ENCODE measurements at regions not wholly inside any gene's neighbourhood (a gene's known extent, or its start where the extent isn't known, plus 50 kb on each side); places are given as distances from the start of the nearest gene placed in this dataset.

DNA sequence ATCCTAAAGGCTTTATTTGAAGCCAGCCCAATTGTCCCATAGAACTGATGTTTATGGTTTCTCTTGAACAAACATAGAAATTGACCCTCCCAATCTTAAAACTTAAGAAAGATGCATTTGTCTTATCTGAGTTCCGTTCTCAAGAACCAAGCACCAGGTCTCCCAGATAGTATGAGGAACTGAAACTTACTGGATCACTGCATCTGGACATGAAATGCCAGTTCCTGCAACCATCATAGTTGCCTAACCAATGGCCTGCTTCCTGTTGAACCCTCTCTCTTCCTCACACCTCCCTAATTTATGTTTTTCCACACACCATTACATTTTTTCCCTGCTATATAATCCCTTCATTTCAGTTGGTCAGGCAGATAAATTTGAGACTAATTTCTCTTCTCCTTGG is 478.9 kb downstream of the HTR1A start:
- WGBS (ENCODE audit: insufficient coverage): 86% methylated on average over 1 of the region's 1 CpG
- no peaks in the 10 kb centered on the region for H3K79me2 ChIP-seq (ENCODE audit: insufficient read depth, low read length)
- H3K9ac ChIP-seq (ENCODE audit: insufficient read depth, low read length, poor library complexity, severe bottlenecking): no peak overlapping the region
- no peak overlapping the region for H3K4me3 ChIP-seq (replicated peaks in 1 of 3; ENCODE audit: low read depth in 2 of 3, low read length in 3 of 3)
- Mint-ChIP-seq H3K27ac (no peak overlapping the region), H3K36me3 (no peaks in the 10 kb centered on the region), H3K4me3 (no peak overlapping the region), H3K27me3 (ENCODE audit: low read depth in 3 of 3) (no peaks in the 10 kb centered on the region), H3K9me3 (peaks cover 3 to 19% (median 8%) of the 10 kb centered on the region in 7 donors), H3K4me1 (no peaks in the 10 kb centered on the region)
- no peaks in the 10 kb centered on the region for H3K27me3 ChIP-seq (ENCODE audit: control insufficient read depth in 2 of 2, insufficient read depth in 2 of 2, low read length in 2 of 2)
- intact Hi-C loops (cut with micrococcal nuclease): no loop called here
- no peak for DNase-seq
- TF ChIP-seq, protein P1, sequence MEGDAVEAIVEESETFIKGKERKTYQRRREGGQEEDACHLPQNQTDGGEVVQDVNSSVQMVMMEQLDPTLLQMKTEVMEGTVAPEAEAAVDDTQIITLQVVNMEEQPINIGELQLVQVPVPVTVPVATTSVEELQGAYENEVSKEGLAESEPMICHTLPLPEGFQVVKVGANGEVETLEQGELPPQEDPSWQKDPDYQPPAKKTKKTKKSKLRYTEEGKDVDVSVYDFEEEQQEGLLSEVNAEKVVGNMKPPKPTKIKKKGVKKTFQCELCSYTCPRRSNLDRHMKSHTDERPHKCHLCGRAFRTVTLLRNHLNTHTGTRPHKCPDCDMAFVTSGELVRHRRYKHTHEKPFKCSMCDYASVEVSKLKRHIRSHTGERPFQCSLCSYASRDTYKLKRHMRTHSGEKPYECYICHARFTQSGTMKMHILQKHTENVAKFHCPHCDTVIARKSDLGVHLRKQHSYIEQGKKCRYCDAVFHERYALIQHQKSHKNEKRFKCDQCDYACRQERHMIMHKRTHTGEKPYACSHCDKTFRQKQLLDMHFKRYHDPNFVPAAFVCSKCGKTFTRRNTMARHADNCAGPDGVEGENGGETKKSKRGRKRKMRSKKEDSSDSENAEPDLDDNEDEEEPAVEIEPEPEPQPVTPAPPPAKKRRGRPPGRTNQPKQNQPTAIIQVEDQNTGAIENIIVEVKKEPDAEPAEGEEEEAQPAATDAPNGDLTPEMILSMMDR (IDR thresholded peaks at IDR 0.05): no peak
- H3K36me3 ChIP-seq (replicated peaks in 1 of 2; ENCODE audit: control insufficient read depth in 1 of 2, insufficient read depth in 2 of 2, low read length in 2 of 2): no peaks in the 10 kb centered on the region
- H2AFZ ChIP-seq (ENCODE audit: insufficient read depth, low read depth, low read length, poor library complexity, severe bottlenecking): no peak overlapping the region
- H3K4me1 ChIP-seq (ENCODE audit: control insufficient read depth in 1 of 2, insufficient read depth in 2 of 2, low read length in 2 of 2): no peaks in the 10 kb centered on the region
- no peak overlapping the region for H3K27ac ChIP-seq (ENCODE audit: low read depth in 1 of 2, low read length in 2 of 2)
- H4K20me1 ChIP-seq (ENCODE audit: insufficient read depth, low read length): no peaks in the 10 kb centered on the region
- peaks cover 3 to 16% of the 10 kb centered on the region in 2 donors for H3K9me3 ChIP-seq (replicated peaks in 1 of 2; ENCODE audit: control insufficient read depth in 1 of 2, insufficient read depth in 1 of 2, low read length in 2 of 2)
- no peak overlapping the region for H3K4me2 ChIP-seq (replicated peaks; ENCODE audit: extremely low read depth, low read length, poor library complexity, severe bottlenecking)

DNA sequence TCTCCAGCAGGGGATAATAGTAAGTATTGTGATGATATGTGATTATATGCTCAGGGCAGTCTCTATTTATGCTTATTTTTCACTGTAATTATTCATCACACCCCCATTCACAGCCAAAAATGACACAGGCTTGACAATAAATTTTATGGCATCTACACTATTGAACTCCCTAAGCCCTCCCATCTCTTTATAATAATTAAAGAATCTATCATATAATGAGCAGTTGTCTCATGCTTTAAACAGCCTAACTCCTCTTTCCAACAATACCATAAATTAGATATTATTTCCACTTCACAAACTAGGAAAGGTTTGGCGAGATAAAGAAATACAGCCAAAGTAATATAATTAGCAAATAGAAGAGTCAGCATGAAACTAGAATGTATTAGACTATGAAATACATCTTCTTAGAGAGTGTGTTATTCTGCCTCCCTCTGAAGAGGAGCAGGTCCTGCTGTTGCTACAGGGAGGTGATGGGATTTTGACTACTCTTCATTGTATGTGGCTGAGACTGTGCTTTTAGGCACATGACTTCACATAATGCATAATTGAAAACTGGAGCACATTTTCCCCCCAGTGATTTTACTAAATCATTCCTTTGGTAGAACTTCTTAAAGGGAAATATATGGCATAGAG is 488.8 kb downstream of the HTR1A start:
- TF ChIP-seq, protein P1 (IDR thresholded peaks at IDR 0.05): no peak
- H3K27me3 ChIP-seq (ENCODE audit: control insufficient read depth in 2 of 2, insufficient read depth in 2 of 2, low read length in 2 of 2): no peaks in the 10 kb centered on the region
- H2AFZ ChIP-seq (ENCODE audit: insufficient read depth, low read depth, low read length, poor library complexity, severe bottlenecking): no peak overlapping the region
- Mint-ChIP-seq H3K9me3 (peaks cover 0 to 13% (median 9%) of the 10 kb centered on the region in 7 donors), H3K4me3 (no peak overlapping the region), H3K4me1 (no peaks in the 10 kb centered on the region), H3K27me3 (ENCODE audit: low read depth in 3 of 3) (peaks cover 0 to 1% (median 0%) of the 10 kb centered on the region in 3 donors), H3K27ac (no peak overlapping the region), H3K36me3 (no peaks in the 10 kb centered on the region)
- H3K4me1 ChIP-seq (ENCODE audit: control insufficient read depth in 1 of 2, insufficient read depth in 2 of 2, low read length in 2 of 2): no peaks in the 10 kb centered on the region
- H3K79me2 ChIP-seq (ENCODE audit: insufficient read depth, low read length): no peaks in the 10 kb centered on the region
- H3K27ac ChIP-seq (ENCODE audit: low read depth in 1 of 2, low read length in 2 of 2): no peak overlapping the region
- no peak overlapping the region for H3K4me3 ChIP-seq (replicated peaks in 1 of 3; ENCODE audit: low read depth in 2 of 3, low read length in 3 of 3)
- H4K20me1 ChIP-seq (ENCODE audit: insufficient read depth, low read length): no peaks in the 10 kb centered on the region
- no peak for DNase-seq
- peaks cover 0 to 8% of the 10 kb centered on the region in 2 donors for H3K9me3 ChIP-seq (replicated peaks in 1 of 2; ENCODE audit: control insufficient read depth in 1 of 2, insufficient read depth in 1 of 2, low read length in 2 of 2)
- no peaks in the 10 kb centered on the region for H3K36me3 ChIP-seq (replicated peaks in 1 of 2; ENCODE audit: control insufficient read depth in 1 of 2, insufficient read depth in 2 of 2, low read length in 2 of 2)
- intact Hi-C loops (cut with micrococcal nuclease): no loop called here
- no CpG with 5 or more reads among the region's 1 CpG for WGBS (ENCODE audit: insufficient coverage)
- H3K4me2 ChIP-seq (replicated peaks; ENCODE audit: extremely low read depth, low read length, poor library complexity, severe bottlenecking): no peak overlapping the region
- H3K9ac ChIP-seq (ENCODE audit: insufficient read depth, low read length, poor library complexity, severe bottlenecking): no peak overlapping the region

Data from CD14-positive monocyte (primary cell).